ENCODE measurements at regions not wholly inside any gene's neighbourhood (a gene's known extent, or its start where the extent isn't known, plus 50 kb on each side); places are given as distances from the start of the nearest gene placed in this dataset.

DNA sequence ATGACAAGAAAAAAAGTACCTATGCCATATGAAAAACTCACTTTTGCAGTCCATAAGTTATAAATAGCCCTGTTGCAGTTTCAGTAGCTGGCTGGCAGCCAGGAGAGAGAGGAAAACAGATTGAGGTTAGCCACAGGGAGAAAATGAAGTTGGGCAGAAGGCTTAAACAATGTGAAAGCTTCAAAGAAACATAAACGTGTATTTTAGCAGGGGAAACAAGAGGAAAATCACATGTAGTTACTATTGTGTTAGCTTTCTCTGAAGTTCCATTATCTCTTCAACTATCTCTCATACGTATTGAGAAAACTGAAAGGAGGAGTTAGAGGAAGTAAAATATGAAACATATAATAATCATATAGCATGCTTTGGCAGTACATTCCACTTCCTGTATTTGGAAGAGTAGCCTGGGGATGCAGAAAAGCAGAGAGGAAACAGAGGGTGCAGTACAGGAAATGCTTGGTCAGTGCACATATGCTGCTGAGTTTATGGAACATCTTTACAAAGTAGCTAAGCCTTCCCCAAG, 1551.1 kb downstream of the EFNB2 start:
- TF ChIP-seq, protein P1, sequence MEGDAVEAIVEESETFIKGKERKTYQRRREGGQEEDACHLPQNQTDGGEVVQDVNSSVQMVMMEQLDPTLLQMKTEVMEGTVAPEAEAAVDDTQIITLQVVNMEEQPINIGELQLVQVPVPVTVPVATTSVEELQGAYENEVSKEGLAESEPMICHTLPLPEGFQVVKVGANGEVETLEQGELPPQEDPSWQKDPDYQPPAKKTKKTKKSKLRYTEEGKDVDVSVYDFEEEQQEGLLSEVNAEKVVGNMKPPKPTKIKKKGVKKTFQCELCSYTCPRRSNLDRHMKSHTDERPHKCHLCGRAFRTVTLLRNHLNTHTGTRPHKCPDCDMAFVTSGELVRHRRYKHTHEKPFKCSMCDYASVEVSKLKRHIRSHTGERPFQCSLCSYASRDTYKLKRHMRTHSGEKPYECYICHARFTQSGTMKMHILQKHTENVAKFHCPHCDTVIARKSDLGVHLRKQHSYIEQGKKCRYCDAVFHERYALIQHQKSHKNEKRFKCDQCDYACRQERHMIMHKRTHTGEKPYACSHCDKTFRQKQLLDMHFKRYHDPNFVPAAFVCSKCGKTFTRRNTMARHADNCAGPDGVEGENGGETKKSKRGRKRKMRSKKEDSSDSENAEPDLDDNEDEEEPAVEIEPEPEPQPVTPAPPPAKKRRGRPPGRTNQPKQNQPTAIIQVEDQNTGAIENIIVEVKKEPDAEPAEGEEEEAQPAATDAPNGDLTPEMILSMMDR (IDR thresholded peaks at IDR 0.05): no peak
- TF ChIP-seq POLR2A (IDR thresholded peaks at IDR 0.05) (no peak), POLR2AphosphoS5 (IDR thresholded peaks at IDR 0.05) (no peak)

Data from breast epithelium (tissue), 3 donors.